HG03457 (cell line): ENCODE measurements at regions not wholly inside any gene's neighbourhood (a gene's known extent, or its start where the extent isn't known, plus 50 kb on each side); places are given as distances from the start of the nearest gene placed in this dataset.
"Not testable (repeated sequence)": the region's sequence is repeated elsewhere in the genome, so short reads cannot be mapped to it uniquely, and the experiment has no call there.

Source experiments
- ATAC-seq: cut with Tn5 transposase; IDR thresholded peaks from one replicate; pipeline ENCODE4 v1.9.1; 2021; ENCODE audit warnings: moderate number of reproducible peaks; ENCODE audit not compliant: unreplicated experiment

DNA sequence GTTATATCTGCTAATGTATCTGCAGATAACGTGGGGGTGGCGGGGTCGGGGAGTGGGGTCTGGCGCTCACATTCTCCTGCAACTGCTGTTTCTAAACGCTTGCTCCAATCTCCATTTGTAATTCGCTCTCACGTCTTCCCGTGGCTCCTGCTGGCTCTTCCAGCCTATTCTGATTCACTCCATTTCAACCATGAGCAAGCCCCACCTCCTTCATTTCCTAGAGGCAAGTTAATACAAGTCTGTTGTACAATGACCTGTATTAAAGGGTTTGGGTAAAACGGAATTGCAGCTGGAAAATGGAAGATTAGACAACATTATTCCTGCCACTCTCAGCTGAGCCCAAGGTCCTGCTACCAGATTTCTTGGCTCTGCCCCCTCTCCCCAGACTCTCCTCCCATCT, 132.3 kb downstream of the CSNK2A3 start:
- ATAC-seq: no peak

DNA sequence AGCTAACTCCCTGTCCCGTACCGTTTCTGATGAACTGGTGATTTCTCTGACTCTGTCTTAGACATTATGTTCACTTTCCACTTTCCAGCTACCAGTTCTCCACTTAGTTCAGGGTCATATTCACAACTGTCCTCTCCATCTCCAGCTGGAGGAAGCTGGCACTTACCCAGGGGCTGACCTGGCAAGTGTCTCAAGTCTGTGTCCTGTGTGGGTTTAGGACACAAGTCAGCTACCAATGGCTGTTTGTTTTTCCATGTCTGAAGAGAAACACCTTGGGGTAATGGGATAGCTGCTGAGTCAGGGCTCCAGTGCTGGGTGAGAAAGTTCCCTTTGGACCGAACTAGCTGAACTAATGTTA, 134.4 kb downstream of the CSNK2A3 start:
- ATAC-seq: no peak

GRCh38 chr11:11217929-11218628, 135.0 kb downstream of the CSNK2A3 start:
- no peak for ATAC-seq

DNA sequence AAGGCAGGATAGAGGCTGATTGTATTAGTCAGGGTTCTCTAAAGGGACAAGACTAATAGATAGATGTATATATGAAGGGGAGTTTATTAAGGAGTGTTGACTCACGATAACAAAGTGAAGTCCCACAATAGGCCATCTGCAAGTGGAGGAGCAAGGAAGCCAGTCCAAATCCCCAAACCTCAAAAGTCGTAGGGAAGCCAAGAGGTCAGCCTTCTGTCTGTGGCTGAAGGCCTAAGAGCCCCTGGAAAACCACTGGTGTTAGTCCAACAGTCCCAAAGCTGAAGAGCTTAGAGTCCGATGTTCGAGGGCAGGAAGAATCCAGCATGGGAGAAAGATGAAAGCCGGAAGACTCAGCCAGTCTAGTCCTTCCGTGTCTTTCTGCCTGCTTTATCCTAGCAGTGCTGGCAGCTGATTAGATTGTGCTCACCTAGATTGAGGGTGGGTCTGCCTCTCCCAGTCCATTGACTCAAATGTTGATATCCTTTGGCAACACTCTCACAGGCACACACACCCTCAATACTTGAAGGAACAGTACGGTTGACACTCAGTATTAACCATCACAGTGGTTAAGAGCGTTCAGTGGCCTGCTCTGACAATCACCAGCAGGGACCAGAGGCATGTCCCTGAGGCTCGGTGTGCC, 135.6 kb downstream of the CSNK2A3 start:
- ATAC-seq: no peak

DNA sequence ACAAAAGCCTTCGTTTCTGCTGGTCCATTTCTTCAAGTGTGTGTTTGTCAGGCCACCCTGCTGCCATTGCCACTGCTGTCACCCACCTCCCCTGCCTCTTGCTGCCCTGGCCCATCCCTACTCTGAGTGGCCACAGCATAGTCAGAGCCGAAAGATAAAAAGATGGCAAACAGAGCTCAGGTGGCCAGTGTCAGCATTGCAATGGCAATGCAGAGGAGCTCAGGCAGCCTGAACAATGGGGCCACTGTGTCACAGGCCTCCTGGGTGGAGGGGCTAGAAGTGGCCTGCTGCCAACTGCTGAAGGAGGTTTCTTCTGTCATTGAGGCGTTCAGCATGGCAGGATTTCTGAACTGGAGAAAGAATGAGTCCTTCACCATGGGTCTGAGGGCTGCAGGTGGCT, 137.1 kb downstream of the CSNK2A3 start:
- no peak for ATAC-seq

GRCh38 chr11:11215058-11215815, 137.8 kb downstream of the CSNK2A3 start:
- no peak for ATAC-seq

GRCh38 chr11:11213117-11213516, 139.9 kb downstream of the CSNK2A3 start:
- no peak for ATAC-seq

DNA sequence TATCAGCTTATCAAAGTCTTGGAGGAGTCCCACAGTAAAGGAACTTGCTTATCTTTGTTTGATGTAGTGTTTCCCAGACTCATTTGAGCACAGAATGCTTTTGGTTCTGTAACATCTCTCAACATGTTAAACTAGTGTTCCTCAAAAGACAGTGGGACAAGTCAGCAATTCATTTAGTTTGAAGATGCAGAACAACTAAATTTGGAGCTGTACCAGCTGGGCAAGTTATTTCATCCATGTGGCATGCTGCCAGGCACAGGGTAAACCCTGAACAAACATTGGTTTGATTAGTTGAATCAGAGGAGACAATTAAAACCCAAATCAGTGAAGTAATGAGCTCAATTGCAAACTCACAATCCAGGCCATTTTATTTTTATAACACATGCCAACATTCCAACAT, 141.2 kb downstream of the CSNK2A3 start:
- ATAC-seq: no peak

GRCh38 chr11:11211186-11211585, 141.9 kb downstream of the CSNK2A3 start:
- no peak for ATAC-seq

DNA sequence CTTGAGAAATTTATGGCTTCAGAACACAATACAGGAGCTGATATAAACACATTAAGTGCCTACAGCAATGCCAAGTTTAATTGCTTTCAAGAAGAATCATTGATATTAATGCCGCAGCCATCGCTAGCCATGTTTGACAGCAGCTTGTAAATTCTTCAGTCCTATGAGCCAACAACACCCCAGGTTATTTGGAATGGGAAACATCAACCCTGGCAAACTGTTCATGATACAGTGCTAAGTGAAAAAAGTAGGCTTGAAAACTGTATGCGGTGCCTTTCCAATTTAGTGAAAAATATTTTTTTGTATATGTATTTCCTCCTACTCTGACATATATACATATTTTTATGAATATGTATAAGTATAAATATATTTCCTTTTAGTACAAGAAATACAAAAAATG, 142.6 kb downstream of the CSNK2A3 start:
- ATAC-seq: no peak

DNA sequence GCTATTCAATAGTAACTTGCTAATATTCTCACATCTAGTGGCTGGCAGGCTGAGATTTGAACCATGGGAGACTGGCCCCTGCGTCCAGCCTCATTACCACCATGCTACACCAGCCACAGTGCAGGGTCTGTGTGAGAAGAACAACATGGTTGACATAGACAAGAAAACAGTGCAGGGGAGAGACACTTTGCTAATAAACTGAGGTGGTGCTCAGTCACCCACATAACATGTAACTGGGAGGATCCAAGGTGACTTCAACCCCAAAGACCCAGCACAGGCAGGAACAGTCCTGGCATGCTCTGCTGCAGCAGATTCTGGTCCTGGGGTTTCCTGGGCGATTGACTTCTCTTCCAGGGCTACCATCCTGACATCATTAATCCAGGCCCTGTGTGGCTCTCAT, 143.1 kb downstream of the CSNK2A3 start:
- no peak for ATAC-seq

DNA sequence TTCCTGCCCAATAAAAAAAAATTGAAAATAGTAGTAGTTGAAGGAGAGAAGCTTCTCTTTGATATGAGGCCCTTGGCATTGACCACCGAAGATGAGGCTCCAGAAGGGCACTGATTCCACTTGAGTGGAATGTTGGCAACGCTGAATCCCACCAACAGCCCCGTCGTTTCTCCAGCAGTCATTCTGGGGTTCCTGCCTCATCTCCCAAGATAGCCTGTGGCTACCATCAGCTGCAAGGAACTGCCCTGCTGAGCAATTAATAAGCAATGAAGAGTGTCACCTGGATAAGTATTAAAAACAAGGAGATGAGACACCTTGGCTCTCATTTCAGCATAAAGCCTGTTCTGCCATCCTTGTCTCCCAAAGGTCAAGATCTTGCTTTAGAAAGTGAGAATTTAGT, 144.1 kb downstream of the CSNK2A3 start:
- no peak for ATAC-seq

GRCh38 chr11:11207428-11207827, 145.6 kb downstream of the CSNK2A3 start:
- ATAC-seq: no peak

GRCh38 chr11:11206484-11206883, 146.6 kb downstream of the CSNK2A3 start:
- no peak for ATAC-seq

- ATAC-seq: no peak
These were observed 150.2 kb downstream of the CSNK2A3 start for GRCh38 chr11:11202885-11203284.

- ATAC-seq: not testable (repeated sequence)
These were observed 151.7 kb downstream of the CSNK2A3 start for GRCh38 chr11:11201302-11201701.

DNA sequence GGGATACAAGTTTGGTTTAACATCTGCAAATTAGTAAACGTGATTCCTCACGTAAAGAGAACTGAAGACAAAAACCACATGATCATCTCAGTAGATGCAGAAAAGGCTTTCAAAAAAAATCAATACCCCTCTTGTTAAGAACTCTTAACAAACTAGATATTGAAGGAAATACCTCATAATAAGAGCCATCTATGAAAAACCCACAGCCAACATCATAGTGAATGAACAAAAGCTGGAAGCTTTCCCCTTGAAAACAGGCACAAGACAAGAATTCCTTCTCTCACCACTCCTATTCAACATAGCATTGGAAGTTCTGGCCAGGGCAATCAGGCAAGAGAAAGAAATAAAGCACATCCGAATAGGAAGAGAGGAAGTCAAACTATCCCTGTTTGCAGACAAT, 160.5 kb downstream of the CSNK2A3 start:
- no peak for ATAC-seq

GRCh38 chr11:11189506-11189905, 163.5 kb downstream of the CSNK2A3 start:
- ATAC-seq: no peak

- no peak for ATAC-seq
These were observed 166.8 kb downstream of the CSNK2A3 start for GRCh38 chr11:11186249-11186648.

DNA sequence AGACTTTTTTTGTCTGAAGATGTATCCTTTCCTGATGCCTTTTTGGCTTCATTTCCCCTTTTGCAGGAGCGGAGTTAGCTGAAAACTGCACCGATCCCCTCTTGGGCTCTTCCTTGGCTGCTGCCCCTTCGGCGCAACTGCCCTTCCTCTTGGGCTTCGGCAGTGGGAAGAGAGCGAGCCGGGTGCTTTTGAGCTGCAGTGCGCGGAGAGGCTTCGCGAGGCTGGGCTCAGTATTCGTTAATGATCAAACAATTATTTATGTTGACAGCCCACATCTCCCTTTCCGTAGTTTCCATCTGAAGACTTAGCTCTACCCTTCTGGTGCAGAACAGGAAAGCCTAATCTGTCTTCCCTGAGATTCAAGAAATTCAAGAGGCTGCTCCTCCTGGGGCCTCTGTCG, 170.8 kb downstream of the CSNK2A3 start:
- ATAC-seq: no peak

DNA sequence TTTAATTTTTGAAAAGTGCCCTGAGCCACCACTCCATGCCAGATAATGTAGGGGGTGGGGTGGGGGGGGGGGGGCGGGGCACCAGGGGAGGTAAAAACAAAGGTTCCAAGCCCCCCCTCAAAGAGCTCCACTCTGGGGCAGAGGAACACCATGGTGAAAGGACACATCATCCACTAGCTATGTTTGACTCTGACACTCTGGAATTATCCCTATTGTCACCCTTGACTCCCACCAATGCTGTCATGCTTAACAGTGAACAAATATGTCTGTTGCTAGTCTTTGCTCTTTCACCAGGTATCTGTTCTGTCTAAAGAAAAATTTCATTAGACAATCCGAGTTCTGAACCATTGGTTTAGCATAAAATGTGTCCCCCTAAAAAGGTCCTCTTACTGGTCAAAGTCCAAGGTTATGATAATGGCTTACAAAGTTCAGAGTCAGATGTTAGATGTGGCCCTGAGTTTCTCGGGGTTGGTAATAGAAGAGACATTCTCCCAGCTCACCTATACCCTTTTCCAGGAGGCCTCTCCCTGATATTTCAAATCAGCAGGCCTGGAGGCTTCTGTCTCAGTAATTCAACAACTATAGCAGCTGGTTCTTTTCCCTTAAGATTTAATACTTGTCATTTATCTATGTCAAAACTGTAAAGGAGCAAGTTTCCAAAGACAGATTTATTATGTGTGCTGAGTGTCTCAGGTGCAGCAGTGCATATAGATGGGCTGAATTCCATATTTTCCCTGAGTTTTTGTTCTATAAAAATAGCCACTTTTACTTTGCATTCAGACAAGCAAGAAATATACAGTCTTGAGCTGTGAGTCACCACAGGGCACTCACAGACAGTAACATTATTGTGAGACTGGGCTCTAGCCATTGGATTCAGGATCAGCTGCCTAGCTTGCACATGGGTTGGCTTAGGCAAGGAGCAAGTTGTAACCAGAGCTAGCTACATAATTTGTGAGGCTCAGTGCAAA, 174.1 kb downstream of the CSNK2A3 start:
- no peak for ATAC-seq
